Naive thymus-derived CD4-positive, alpha-beta T cell (primary cell): ENCODE measurements at regions not wholly inside any gene's neighbourhood (a gene's known extent, or its start where the extent isn't known, plus 50 kb on each side); places are given as distances from the start of the nearest gene placed in this dataset.
"Not testable (repeated sequence)": the region's sequence is repeated elsewhere in the genome, so short reads cannot be mapped to it uniquely, and the experiment has no call there.

Source experiments
- ATAC-seq: fragments of 150-1000 bp; cut with Tn5 transposase; 2 replicates; pipeline ENCODE4 v1.10.0; 2021; ENCODE audit warnings: mild to moderate bottlenecking, moderate library complexity
- CTCF ChIA-PET: fragments of 350-600 bp; sonication (Branson Sonifier 250); formaldehyde crosslinking; loops from one replicate; lab custom pipeline; 2021; ENCODE audit warnings: antibody characterized with exemption; lab: Charles Lee
- POLR2A ChIA-PET: fragments of 350-600 bp; sonication (Branson Sonifier 250); formaldehyde crosslinking; loops from one replicate; lab custom pipeline; 2021; ENCODE audit warnings: antibody characterized with exemption, inconsistent platforms; lab: Charles Lee
- DNase-seq, 9 donors: peaks; one replicate each; pipeline versions ENCODE4 v3.0.0 to v3.0.0-alpha.2; 2020 to 2022; ENCODE audit warnings: mixed read lengths in 1 of 9
- H3K27ac ChIP-seq: one replicate; pipeline ENCODE4 v1.7.0; 2013; ENCODE audit warnings: mild to moderate bottlenecking, low read depth, low read length, moderate library complexity
- H3K27me3 ChIP-seq, 2 donors: one replicate each; pipeline ENCODE4 v1.7.0; 2013; ENCODE audit warnings: low read length in 2 of 2, mild to moderate bottlenecking in 2 of 2, moderate library complexity in 2 of 2; ENCODE audit not compliant: control insufficient read depth in 2 of 2, insufficient read depth in 2 of 2
- H3K36me3 ChIP-seq, 3 experiments: 1 replicate in 2 of 3; 2 replicates in 1 of 3; pipeline ENCODE4 v1.7.0; 2013; ENCODE audit warnings: low read length in 3 of 3, mild to moderate bottlenecking in 3 of 3, moderate library complexity in 1 of 3; ENCODE audit not compliant: insufficient read depth in 3 of 3, control insufficient read depth in 2 of 3
- H3K4me1 ChIP-seq, 2 donors: one replicate each; pipeline ENCODE4 v1.7.0; 2013; ENCODE audit warnings: low read length in 2 of 2, mild to moderate bottlenecking in 2 of 2, moderate library complexity in 1 of 2; ENCODE audit not compliant: control insufficient read depth in 2 of 2, insufficient read depth in 2 of 2
- H3K4me3 ChIP-seq: 2 replicates; pipeline ENCODE4 v1.7.0; 2013; ENCODE audit warnings: mild to moderate bottlenecking, low read length
- H3K9me3 ChIP-seq, 3 experiments: 1 replicate in 2 of 3; 2 replicates in 1 of 3; pipeline ENCODE4 v1.7.0; 2013; ENCODE audit warnings: low read length in 3 of 3; ENCODE audit not compliant: control insufficient read depth in 2 of 3
- H3K27ac Mint-ChIP-seq, 9 donors: one replicate each; pipeline ENCODE4 v1.8.0; 2020 to 2022; ENCODE audit warnings: mixed read lengths in 9 of 9, mild to moderate bottlenecking in 8 of 9, moderate library complexity in 5 of 9, inconsistent platforms in 2 of 9
- H3K27me3 Mint-ChIP-seq, 5 donors: one replicate each; pipeline ENCODE4 v1.8.0; 2021 to 2022; ENCODE audit warnings: mixed read lengths in 5 of 5, mild to moderate bottlenecking in 1 of 5
- H3K36me3 Mint-ChIP-seq, 5 donors: one replicate each; pipeline ENCODE4 v1.8.0; 2020 to 2022; ENCODE audit warnings: mixed read lengths in 5 of 5, mild to moderate bottlenecking in 3 of 5, inconsistent platforms in 1 of 5
- H3K4me1 Mint-ChIP-seq, 7 donors: one replicate each; pipeline ENCODE4 v1.8.0; 2020 to 2022; ENCODE audit warnings: mixed read lengths in 7 of 7, mild to moderate bottlenecking in 3 of 7, inconsistent platforms in 1 of 7
- H3K4me3 Mint-ChIP-seq, 10 donors: one replicate each; pipeline ENCODE4 v1.8.0; 2020 to 2022; ENCODE audit warnings: mild to moderate bottlenecking in 10 of 10, mixed read lengths in 10 of 10, moderate library complexity in 6 of 10, inconsistent platforms in 2 of 10
- H3K9me3 Mint-ChIP-seq, 11 donors: one replicate each; pipeline ENCODE4 v1.8.0; 2020 to 2022; ENCODE audit warnings: mixed read lengths in 11 of 11, mild to moderate bottlenecking in 4 of 11, inconsistent platforms in 1 of 11, moderate library complexity in 1 of 11
- intact Hi-C, 2 donors: fragments of 100-400 bp; cut with micrococcal nuclease; formaldehyde crosslinking; loops; one replicate each; pipeline ENCODE4 v1.15.1; 2023

DNA sequence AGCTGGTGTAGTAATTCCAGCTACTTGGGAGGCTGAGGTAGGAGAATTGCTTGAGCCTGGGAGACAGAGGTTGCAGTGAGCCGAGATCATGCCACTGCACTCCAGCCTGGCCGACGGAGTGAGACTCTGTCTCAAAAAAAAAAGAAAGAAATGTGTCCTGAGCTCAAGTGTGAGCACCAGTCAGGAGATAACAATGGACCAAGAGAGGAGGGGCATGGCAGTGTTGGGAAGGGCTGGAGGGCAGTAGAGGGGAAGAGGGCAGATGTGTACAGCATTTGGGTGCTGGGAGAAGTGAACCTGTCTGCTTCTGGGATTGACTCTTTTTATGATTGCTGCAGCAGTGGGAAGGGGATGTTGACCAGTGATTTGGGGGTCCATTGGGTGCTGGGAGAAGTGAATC, 105.3 kb upstream of the MPHOSPH6 start:
- DNase-seq, H3K36me3 Mint-ChIP-seq, H3K27me3 ChIP-seq, intact Hi-C loops, H3K4me3 Mint-ChIP-seq, H3K4me1 Mint-ChIP-seq, H3K36me3 ChIP-seq, H3K4me1 ChIP-seq, POLR2A ChIA-PET, H3K9me3 Mint-ChIP-seq, H3K9me3 ChIP-seq, H3K4me3 ChIP-seq, H3K27ac ChIP-seq, H3K27ac Mint-ChIP-seq, CTCF ChIA-PET, ATAC-seq: not testable (repeated sequence)
- peaks cover 4 to 40% (median 16%) of the 10 kb centered on the region in 5 donors for H3K27me3 Mint-ChIP-seq

DNA sequence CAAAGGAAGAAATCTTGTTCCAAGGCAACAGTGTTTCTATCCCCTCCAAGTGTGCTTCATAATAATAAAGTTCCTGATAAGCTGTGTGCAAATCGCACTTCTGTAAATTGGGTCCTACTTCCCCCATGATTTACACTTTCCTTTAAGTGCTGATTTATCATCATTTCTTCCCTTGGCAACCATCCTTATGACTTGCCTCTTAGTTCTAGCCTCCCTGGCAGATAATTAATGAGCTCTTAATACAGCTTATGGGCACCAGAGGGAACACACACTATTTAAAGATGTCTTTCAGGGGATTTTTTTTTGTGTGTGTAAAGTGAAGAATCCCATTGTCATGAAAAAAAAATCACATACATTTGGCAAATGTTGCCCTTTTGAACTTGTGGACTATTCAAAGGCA, 101.6 kb upstream of the MPHOSPH6 start:
- CTCF ChIA-PET, result interaction anchor here (1.1 kb wide), 1 partner anchor 9 kb away, joined by 4 read pairs; no protein-coding TSS in a partner anchor
- intact Hi-C loops, result no loop called here
- H3K4me3 Mint-ChIP-seq, result no peak overlapping the region

GRCh38 chr16:82267675-82268074, 97.7 kb upstream of the MPHOSPH6 start:
- H3K9me3 Mint-ChIP-seq, H3K4me1 ChIP-seq, H3K27ac ChIP-seq, H3K4me1 Mint-ChIP-seq, H3K4me3 ChIP-seq, H3K36me3 ChIP-seq, ATAC-seq, DNase-seq, H3K27me3 ChIP-seq, H3K36me3 Mint-ChIP-seq, POLR2A ChIA-PET, H3K9me3 ChIP-seq, H3K4me3 Mint-ChIP-seq, CTCF ChIA-PET: not testable (repeated sequence)
- Mint-ChIP-seq H3K27ac (peak overlapping the region in 1 of 9 donors; percentile 57), H3K27me3 (peaks cover 8 to 43% (median 23%) of the 10 kb centered on the region in 5 donors)
- intact Hi-C loops, result loop anchor here in 1 of 2 donors (10.0 kb wide), 1 partner anchor 367 kb away; no protein-coding TSS in a partner anchor

More for the DNA sequence above, 101.6 kb upstream of the MPHOSPH6 start:
- no peak overlapping the region for H3K27ac ChIP-seq
- DNase-seq, result no peak
- H3K9me3 ChIP-seq, result no peaks in the 10 kb centered on the region
- no peaks in the 10 kb centered on the region for H3K27me3 ChIP-seq
- ATAC-seq, result no peak
- Mint-ChIP-seq H3K27ac (no peak overlapping the region), H3K36me3 (no peaks in the 10 kb centered on the region), H3K4me1 (peaks cover 0 to 1% (median 0%) of the 10 kb centered on the region in 7 donors), H3K9me3 (peaks cover 0 to 3% (median 0%) of the 10 kb centered on the region in 11 donors), H3K27me3 (peaks cover 1 to 51% (median 19%) of the 10 kb centered on the region in 5 donors)
- no peaks in the 10 kb centered on the region for H3K4me1 ChIP-seq
- H3K36me3 ChIP-seq, result no peaks in the 10 kb centered on the region
- H3K4me3 ChIP-seq, result no peak overlapping the region
- POLR2A ChIA-PET, result no interaction called here

- Mint-ChIP-seq H3K27me3 (peaks cover 9 to 32% (median 22%) of the 10 kb centered on the region in 5 donors), H3K27ac (no peak overlapping the region), H3K36me3 (no peaks in the 10 kb centered on the region), H3K4me1 (peaks cover 0 to 1% (median 0%) of the 10 kb centered on the region in 7 donors), H3K9me3 (peaks cover 0 to 3% (median 0%) of the 10 kb centered on the region in 11 donors), H3K4me3 (no peak overlapping the region)
- Histone ChIP-seq H3K9me3 (no peaks in the 10 kb centered on the region), H3K4me3 (no peak overlapping the region), H3K4me1 (no peaks in the 10 kb centered on the region), H3K27ac (no peak overlapping the region), H3K36me3 (no peaks in the 10 kb centered on the region), H3K27me3 (no peaks in the 10 kb centered on the region)
- ATAC-seq (no peak), DNase-seq (no peak)
- POLR2A ChIA-PET, result no interaction called here
- intact Hi-C loops, result loop anchor here in 1 of 2 donors (10.0 kb wide), 1 partner anchor 369 kb away; no protein-coding TSS in a partner anchor
- CTCF ChIA-PET, result no interaction called here
These were observed 95.8 kb upstream of the MPHOSPH6 start for GRCh38 chr16:82265809-82266208.

DNA sequence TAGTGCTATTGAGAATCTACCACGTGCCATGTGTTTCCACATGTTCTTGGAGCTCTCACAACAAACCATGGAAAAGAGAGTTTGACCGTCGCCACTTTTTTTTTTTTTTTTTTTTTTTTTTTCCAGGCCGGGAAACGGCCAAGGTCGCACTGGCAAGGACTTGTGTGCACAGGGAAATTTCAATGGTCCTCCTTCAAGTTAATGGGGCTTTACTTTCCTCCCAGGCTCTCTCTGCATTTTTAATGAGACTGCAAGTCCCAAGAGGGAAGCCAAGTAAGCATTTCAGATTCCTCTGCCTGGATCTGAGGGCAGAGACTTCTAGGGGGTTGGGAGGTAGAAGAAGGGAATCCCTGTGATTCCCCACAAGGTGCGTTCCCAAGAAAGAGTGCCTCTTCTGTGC, 94.7 kb upstream of the MPHOSPH6 start:
- Histone ChIP-seq H3K9me3 (no peaks in the 10 kb centered on the region), H3K4me1 (no peaks in the 10 kb centered on the region), H3K27me3 (no peaks in the 10 kb centered on the region), H3K27ac (no peak overlapping the region), H3K36me3 (no peaks in the 10 kb centered on the region), H3K4me3 (no peak overlapping the region)
- ATAC-seq, result no peak
- ChIA-PET POLR2A (no interaction called here), CTCF (interaction anchor here (0.7 to 2.7 kb wide), 4 partner anchors 9 to 1101 kb away, joined by 3 to 8 read pairs (median 5); no protein-coding TSS in a partner anchor)
- no peak for DNase-seq
- peaks cover 0 to 9% (median 2%) of the 10 kb centered on the region in 11 donors for H3K9me3 Mint-ChIP-seq
- intact Hi-C loops, result loop anchor here (5.0 to 10.0 kb wide), 3 partner anchors 370 to 1183 kb away; no protein-coding TSS in a partner anchor
- H3K4me3 Mint-ChIP-seq, result no peak overlapping the region
- H3K4me1 Mint-ChIP-seq, result no peaks in the 10 kb centered on the region
- peaks cover 8 to 23% (median 19%) of the 10 kb centered on the region in 5 donors for H3K27me3 Mint-ChIP-seq
- no peak overlapping the region for H3K27ac Mint-ChIP-seq
- H3K36me3 Mint-ChIP-seq, result no peaks in the 10 kb centered on the region

DNA sequence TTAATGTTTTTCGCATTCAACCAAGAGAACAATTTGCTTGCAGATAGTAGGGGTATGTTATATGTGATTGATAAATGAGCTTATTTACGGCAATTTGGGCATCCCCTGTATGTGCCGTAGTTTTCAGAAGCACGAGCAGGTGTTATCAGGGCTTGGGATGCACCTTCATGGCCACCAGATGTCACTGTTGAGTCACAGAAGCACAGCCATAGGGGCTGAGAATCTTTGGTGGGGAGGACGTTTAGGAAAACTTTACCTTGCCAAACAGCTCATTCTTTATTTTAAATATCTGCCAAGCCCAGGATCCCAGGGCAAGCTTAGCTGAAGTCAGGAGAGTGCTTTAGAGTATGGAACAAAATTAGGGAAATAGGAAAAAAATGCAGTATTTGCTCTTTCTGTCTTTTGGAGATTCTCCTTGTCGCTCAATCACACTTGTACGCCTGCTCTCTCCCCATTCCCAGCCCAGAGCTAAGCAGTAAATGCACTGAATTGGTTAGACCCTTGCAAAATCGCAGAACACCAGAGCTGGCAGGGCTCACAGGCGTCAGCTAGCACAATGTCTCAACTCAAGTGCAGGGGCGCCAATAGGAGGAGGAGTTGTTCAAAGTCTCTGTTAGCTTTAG, 93.6 kb upstream of the MPHOSPH6 start:
- no peaks in the 10 kb centered on the region for H3K4me1 ChIP-seq
- H3K36me3 Mint-ChIP-seq, result no peaks in the 10 kb centered on the region
- H3K9me3 ChIP-seq, result no peaks in the 10 kb centered on the region
- POLR2A ChIA-PET, result no interaction called here
- H3K27ac Mint-ChIP-seq, result no peak overlapping the region
- intact Hi-C loops, result loop anchor here (5.0 to 10.0 kb wide), 3 partner anchors 371 to 1184 kb away; no protein-coding TSS in a partner anchor
- H3K27me3 Mint-ChIP-seq, result peaks cover 9 to 21% (median 15%) of the 10 kb centered on the region in 5 donors
- DNase-seq, result peak in 8 of 9 donors; percentile 0 to 49 (median 32)
- no peaks in the 10 kb centered on the region for H3K36me3 ChIP-seq
- no peaks in the 10 kb centered on the region for H3K4me1 Mint-ChIP-seq
- H3K4me3 Mint-ChIP-seq, result no peak overlapping the region
- H3K27me3 ChIP-seq, result no peaks in the 10 kb centered on the region
- ATAC-seq, result peak; percentile 70
- CTCF ChIA-PET, result interaction anchor here (1.3 to 2.7 kb wide), 5 partner anchors 8 to 1182 kb away, joined by 3 to 8 read pairs (median 7); no protein-coding TSS in a partner anchor
- H3K4me3 ChIP-seq, result no peak overlapping the region
- H3K27ac ChIP-seq, result no peak overlapping the region
- H3K9me3 Mint-ChIP-seq, result peaks cover 0 to 10% (median 4%) of the 10 kb centered on the region in 11 donors
